ENCODE measurements at regions not wholly inside any gene's neighbourhood (a gene's known extent, or its start where the extent isn't known, plus 50 kb on each side); places are given as distances from the start of the nearest gene placed in this dataset.

GRCh38 chr15:61509327-61509840 is 280.3 kb upstream of the RORA start:
- no peak overlapping the region for H2BK120ac ChIP-seq (ENCODE audit: low read depth, low read length, poor library complexity, severe bottlenecking)
- H2BK12ac ChIP-seq (ENCODE audit: insufficient read length, low read depth, low read length), result no peak overlapping the region
- no CpG with 5 or more reads among the region's 7 CpGs for WGBS (ENCODE audit: extremely low coverage, insufficient read length, low lambda C conversion rate)
- no peaks in the 10 kb centered on the region for H3K9me3 Mint-ChIP-seq
- H3K4me1 ChIP-seq (ENCODE audit: insufficient read depth, low read length), result no peaks in the 10 kb centered on the region
- no peak overlapping the region for H3K23ac ChIP-seq (ENCODE audit: insufficient read length, low read depth, low read length)
- H3K14ac ChIP-seq (ENCODE audit: insufficient read depth, low read length), result no peak overlapping the region
- no peak overlapping the region for H4K91ac ChIP-seq (ENCODE audit: insufficient read length, low read depth, low read length)
- H3K27me3 ChIP-seq (ENCODE audit: insufficient read depth, low read length), result no peaks in the 10 kb centered on the region
- no peak overlapping the region for H3T11ph ChIP-seq (ENCODE audit: low read length)
- no peaks in the 10 kb centered on the region for H3K9me3 ChIP-seq (ENCODE audit: control insufficient read depth, low read depth, low read length)
- H3K27ac Mint-ChIP-seq, result no peak overlapping the region
- no peak overlapping the region for H2AK5ac ChIP-seq (ENCODE audit: insufficient read length, low read length)
- TF ChIP-seq CTCF (conservative IDR thresholded peaks at IDR 0.05), result no peak
- H3K23me2 ChIP-seq (ENCODE audit: insufficient read length, low read depth, low read length, poor library complexity, severe bottlenecking), result no peaks in the 10 kb centered on the region
- no peak overlapping the region for H2BK20ac ChIP-seq (ENCODE audit: low read depth, low read length, poor library complexity, severe bottlenecking)
- H2BK5ac ChIP-seq (ENCODE audit: insufficient read length, low read length), result no peak overlapping the region
- no peaks in the 10 kb centered on the region for H3K79me2 ChIP-seq (ENCODE audit: insufficient read depth, low read length)
- DNase-seq, result no peak
- H3K9ac ChIP-seq (ENCODE audit: extremely low read depth, insufficient read length, low read length), result no peak overlapping the region
- H2BK15ac ChIP-seq (ENCODE audit: low read depth, low read length), result no peak overlapping the region
- H3K56ac ChIP-seq (ENCODE audit: insufficient read length, low read depth, low read length), result no peak overlapping the region
- H3K27ac ChIP-seq (ENCODE audit: insufficient read length, low read depth, low read length), result no peak overlapping the region
- no peak overlapping the region for H4K5ac ChIP-seq (ENCODE audit: insufficient read length, low read depth, low read length)
- no peak overlapping the region for H3K4ac ChIP-seq (ENCODE audit: low read depth, low read length)
- H4K8ac ChIP-seq (replicated peaks; ENCODE audit: insufficient read length, low read depth, low read length), result no peak overlapping the region
- H3K79me1 ChIP-seq (ENCODE audit: insufficient read depth, low read depth, low read length, poor library complexity, severe bottlenecking), result no peaks in the 10 kb centered on the region
- no peaks in the 10 kb centered on the region for H3K4me1 Mint-ChIP-seq
- no peak overlapping the region for H3K18ac ChIP-seq (ENCODE audit: insufficient read length, low read depth, low read length)
- no peaks in the 10 kb centered on the region for H4K20me1 ChIP-seq (ENCODE audit: control insufficient read depth, insufficient read depth, insufficient read length)
- no peaks in the 10 kb centered on the region for H3K36me3 Mint-ChIP-seq (ENCODE audit: insufficient read depth in 1 of 3, low read depth in 3 of 3)
- H2AFZ ChIP-seq (ENCODE audit: low read length), result no peak overlapping the region
- H3K4me3 Mint-ChIP-seq, result no peak overlapping the region
- H3K4me2 ChIP-seq (ENCODE audit: insufficient read depth, insufficient read length, low read length), result no peak overlapping the region
- H3K27me3 Mint-ChIP-seq (ENCODE audit: low read depth), result no peaks in the 10 kb centered on the region; the same call in 1 of the 2 replicates
